MM.1S (cell line): ENCODE measurements at regions not wholly inside any gene's neighbourhood (a gene's known extent, or its start where the extent isn't known, plus 50 kb on each side); places are given as distances from the start of the nearest gene placed in this dataset.

Experiments
- DNase-seq: peaks from one replicate; pipeline ENCODE4 v3.0.0-alpha.2; 2015
- H2AFZ ChIP-seq: fragments of 300-600 bp; sonication (generic); 2 replicates; pipeline ENCODE4 v1.6.0; 2016; ENCODE audit warnings: antibody characterized with exemption, low read length
- H3F3A ChIP-seq: fragments of 300-600 bp; sonication (generic); 2 replicates; pipeline ENCODE4 v1.6.1; 2016; ENCODE audit warnings: mild to moderate bottlenecking, antibody characterized with exemption, low read length, moderate library complexity, mixed read lengths; ENCODE audit not compliant: insufficient read depth
- H3K27ac ChIP-seq: fragments of 300-600 bp; sonication (generic); 2 replicates; pipeline ENCODE4 v1.5.1; 2016; ENCODE audit warnings: mild to moderate bottlenecking, low read length
- H3K27me3 ChIP-seq: fragments of 300-600 bp; sonication (generic); replicated peaks from 2 replicates; pipeline ENCODE4 v1.6.0; 2016; ENCODE audit warnings: low read length; ENCODE audit not compliant: insufficient read depth
- H3K36me3 ChIP-seq: fragments of 300-600 bp; sonication (generic); replicated peaks from 2 replicates; pipeline ENCODE4 v1.6.1; 2016; ENCODE audit warnings: mild to moderate bottlenecking, low read length, mixed read lengths; ENCODE audit not compliant: insufficient read depth
- H3K4me1 ChIP-seq: fragments of 300-600 bp; sonication (generic); 2 replicates; pipeline ENCODE4 v1.6.1; 2016; ENCODE audit warnings: low read length, mixed read lengths
- H3K4me2 ChIP-seq: fragments of 300-600 bp; sonication (generic); 2 replicates; pipeline ENCODE4 v1.6.0; 2016; ENCODE audit warnings: low read depth, low read length
- H3K4me3 ChIP-seq: fragments of 300-600 bp; sonication (generic); 2 replicates; pipeline ENCODE4 v1.5.1; 2016; ENCODE audit warnings: low read length, mixed read lengths
- H3K79me2 ChIP-seq: fragments of 300-600 bp; sonication (generic); 2 replicates; pipeline ENCODE4 v1.6.1; 2016; ENCODE audit warnings: mixed run types, low read length, mixed read lengths
- H3K9ac ChIP-seq: fragments of 300-600 bp; sonication (generic); 2 replicates; pipeline ENCODE4 v1.6.1; 2016; ENCODE audit warnings: low read length, mixed read lengths
- H3K9me2 ChIP-seq: fragments of 300-600 bp; sonication (generic); replicated peaks from 2 replicates; pipeline ENCODE4 v1.6.1; 2016; ENCODE audit warnings: mild to moderate bottlenecking, low read length, mixed read lengths; ENCODE audit not compliant: insufficient read depth
- H3K9me3 ChIP-seq: fragments of 300-600 bp; sonication (generic); replicated peaks from 2 replicates; pipeline ENCODE4 v1.6.1; 2016; ENCODE audit warnings: mild to moderate bottlenecking, low read length, mixed read lengths; ENCODE audit not compliant: insufficient read depth
- H4K20me1 ChIP-seq: fragments of 300-600 bp; sonication (generic); 2 replicates; pipeline ENCODE4 v1.6.1; 2016; ENCODE audit warnings: mild to moderate bottlenecking, low read length, moderate library complexity, mixed read lengths; ENCODE audit not compliant: insufficient read depth
- CTCF ChIP-seq: fragments of 300-600 bp; sonication (generic); IDR thresholded peaks from 2 replicates; pipeline ENCODE4 v1.5.1; 2016; ENCODE audit warnings: antibody characterized with exemption, low read length, mixed read lengths
- EZH2 ChIP-seq: fragments of 300-600 bp; sonication (generic); optimal IDR thresholded peaks from 2 replicates; pipeline ENCODE3; 2017; ENCODE audit warnings: low read depth, mild to moderate bottlenecking, antibody characterized with exemption, low read length, mixed read lengths
- EZH2phosphoT487 ChIP-seq: fragments of 300-600 bp; sonication (generic); IDR thresholded peaks from 2 replicates; pipeline ENCODE4 v1.6.1; 2018; ENCODE audit warnings: antibody characterized with exemption, low read length

GRCh38 chr16:66267292-66268014 lies 99.0 kb upstream of the CDH5 start:
- Histone ChIP-seq H3K27ac (no peak overlapping the region), H2AFZ (no peak overlapping the region), H3K79me2 (no peaks in the 10 kb centered on the region), H3K4me3 (no peak overlapping the region), H3K27me3 (no peaks in the 10 kb centered on the region), H3K4me2 (no peak overlapping the region), H4K20me1 (no peaks in the 10 kb centered on the region), H3K9me3 (no peaks in the 10 kb centered on the region), H3K4me1 (no peaks in the 10 kb centered on the region), H3K9ac (no peak overlapping the region), H3K36me3 (no peaks in the 10 kb centered on the region), H3F3A (no peaks in the 10 kb centered on the region), H3K9me2 (no peaks in the 10 kb centered on the region)
- no peak for DNase-seq
- TF ChIP-seq CTCF, result no peak
- TF ChIP-seq EZH2, result no peak
- TF ChIP-seq EZH2phosphoT487, result no peak

- Histone ChIP-seq H3K36me3 (no peaks in the 10 kb centered on the region), H3K9me3 (no peaks in the 10 kb centered on the region), H3K9ac (no peak overlapping the region), H3K9me2 (no peaks in the 10 kb centered on the region), H2AFZ (no peak overlapping the region), H3K79me2 (no peaks in the 10 kb centered on the region), H3F3A (no peaks in the 10 kb centered on the region), H3K4me1 (no peaks in the 10 kb centered on the region), H4K20me1 (no peaks in the 10 kb centered on the region), H3K4me2 (no peak overlapping the region), H3K4me3 (no peak overlapping the region), H3K27ac (no peak overlapping the region), H3K27me3 (no peaks in the 10 kb centered on the region)
- TF ChIP-seq CTCF (no peak), EZH2phosphoT487 (no peak), EZH2 (no peak)
- no peak for DNase-seq
Measured at GRCh38 chr16:66266436-66267291, 99.8 kb upstream of the CDH5 start.

- no peak overlapping the region for H3K4me2 ChIP-seq
- no peaks in the 10 kb centered on the region for H3K79me2 ChIP-seq
- no peaks in the 10 kb centered on the region for H3K9me2 ChIP-seq
- DNase-seq, result no peak
- TF ChIP-seq EZH2phosphoT487 (no peak), CTCF (no peak), EZH2 (no peak)
- no peaks in the 10 kb centered on the region for H3K36me3 ChIP-seq
- H3K9ac ChIP-seq, result no peak overlapping the region
- H4K20me1 ChIP-seq, result no peaks in the 10 kb centered on the region
- H3F3A ChIP-seq, result no peaks in the 10 kb centered on the region
- H2AFZ ChIP-seq, result no peak overlapping the region
- no peaks in the 10 kb centered on the region for H3K4me1 ChIP-seq
- no peak overlapping the region for H3K27ac ChIP-seq
- H3K9me3 ChIP-seq, result no peaks in the 10 kb centered on the region
- H3K27me3 ChIP-seq, result no peaks in the 10 kb centered on the region
- H3K4me3 ChIP-seq, result no peak overlapping the region
Measured at GRCh38 chr16:66265556-66266141, 100.8 kb upstream of the CDH5 start.
